ENCODE measurements at regions not wholly inside any gene's neighbourhood (a gene's known extent, or its start where the extent isn't known, plus 50 kb on each side); places are given as distances from the start of the nearest gene placed in this dataset.

GRCh38 chr12:114864837-114865551 lies 181.0 kb upstream of the TBX3 start:
- TF ChIP-seq RAD21 (conservative IDR thresholded peaks at IDR 0.05) (no peak), EP300 (conservative IDR thresholded peaks at IDR 0.05; ENCODE audit: poor library complexity, severe bottlenecking) (no peak), CTCF (IDR thresholded peaks at IDR 0.05; ENCODE audit: poor library complexity, severe bottlenecking) (no peak), REST (IDR thresholded peaks at IDR 0.05; ENCODE audit: borderline replicate concordance) (no peak), SMC3 (conservative IDR thresholded peaks at IDR 0.05; ENCODE audit: poor library complexity) (no peak), POLR2AphosphoS5 (IDR thresholded peaks at IDR 0.05) (no peak), EZH2 (IDR thresholded peaks at IDR 0.05; ENCODE audit: borderline replicate concordance, insufficient read depth, low read length, poor library complexity, severe bottlenecking) (no peak), TAF1 (IDR thresholded peaks at IDR 0.05; ENCODE audit: low read depth) (no peak)
